H9 (cell line): ENCODE measurements at regions not wholly inside any gene's neighbourhood (a gene's known extent, or its start where the extent isn't known, plus 50 kb on each side); places are given as distances from the start of the nearest gene placed in this dataset.

Experiments used
- DNase-seq: peaks from one replicate; pipeline ENCODE4 v3.0.0-alpha.2; 2017
- H2AFZ ChIP-seq: one replicate; pipeline ENCODE4 v1.6.1; 2013; ENCODE audit warnings: mild to moderate bottlenecking, low read length, control low read depth, moderate library complexity
- H2AK5ac ChIP-seq: 2 replicates; pipeline ENCODE4 v1.6.1; 2013; ENCODE audit warnings: low read length, control low read depth, mixed read lengths; ENCODE audit not compliant: insufficient read length
- H2BK120ac ChIP-seq: one replicate; pipeline ENCODE4 v1.6.1; 2013; ENCODE audit warnings: low read depth, mild to moderate bottlenecking, low read length, control low read depth, inconsistent platforms; ENCODE audit not compliant: poor library complexity, severe bottlenecking
- H2BK12ac ChIP-seq: 2 replicates; pipeline ENCODE4 v1.6.1; 2013; ENCODE audit warnings: low read length, control low read depth, mixed read lengths, low read depth; ENCODE audit not compliant: insufficient read length
- H2BK15ac ChIP-seq: 2 replicates; pipeline ENCODE4 v1.6.1; 2013; ENCODE audit warnings: low read depth, low read length, control low read depth
- H2BK20ac ChIP-seq: one replicate; pipeline ENCODE4 v1.6.1; 2013; ENCODE audit warnings: low read depth, mild to moderate bottlenecking, low read length, control low read depth, inconsistent platforms; ENCODE audit not compliant: poor library complexity, severe bottlenecking
- H2BK5ac ChIP-seq: 2 replicates; pipeline ENCODE4 v1.6.1; 2013; ENCODE audit warnings: low read length, control low read depth, mixed read lengths; ENCODE audit not compliant: insufficient read length
- H3K14ac ChIP-seq: 2 replicates; pipeline ENCODE4 v1.6.1; 2013; ENCODE audit warnings: low read length, control low read depth; ENCODE audit not compliant: insufficient read depth
- H3K18ac ChIP-seq: 2 replicates; pipeline ENCODE4 v1.6.1; 2013; ENCODE audit warnings: low read depth, mild to moderate bottlenecking, mixed read lengths, low read length, control low read depth; ENCODE audit not compliant: insufficient read length
- H3K23ac ChIP-seq: 2 replicates; pipeline ENCODE4 v1.6.1; 2013; ENCODE audit warnings: low read length, control low read depth, mixed read lengths, low read depth; ENCODE audit not compliant: insufficient read length
- H3K23me2 ChIP-seq: 2 replicates; pipeline ENCODE4 v1.6.1; 2013; ENCODE audit warnings: low read depth, mild to moderate bottlenecking, mixed read lengths, low read length, control low read depth; ENCODE audit not compliant: insufficient read length, poor library complexity, severe bottlenecking
- H3K27ac ChIP-seq: 2 replicates; pipeline ENCODE4 v1.5.1; 2013; ENCODE audit warnings: low read length, control low read depth, mixed read lengths, low read depth; ENCODE audit not compliant: insufficient read length
- H3K27me3 ChIP-seq: 2 replicates; pipeline ENCODE4 v1.6.1; 2013; ENCODE audit warnings: low read length, control low read depth, inconsistent platforms; ENCODE audit not compliant: insufficient read depth
- H3K4ac ChIP-seq: 2 replicates; pipeline ENCODE4 v1.6.1; 2013; ENCODE audit warnings: low read depth, mild to moderate bottlenecking, control low read depth, inconsistent platforms, low read length, moderate library complexity
- H3K4me1 ChIP-seq: 2 replicates; pipeline ENCODE4 v1.6.1; 2013; ENCODE audit warnings: low read length, control low read depth, inconsistent platforms; ENCODE audit not compliant: insufficient read depth
- H3K4me2 ChIP-seq: 2 replicates; pipeline ENCODE4 v1.6.1; 2013; ENCODE audit warnings: low read length, control low read depth, mixed read lengths; ENCODE audit not compliant: insufficient read length, insufficient read depth
- H3K56ac ChIP-seq: 2 replicates; pipeline ENCODE4 v1.6.1; 2013; ENCODE audit warnings: low read depth, mild to moderate bottlenecking, mixed read lengths, low read length, control low read depth; ENCODE audit not compliant: insufficient read length
- H3K79me1 ChIP-seq: 2 replicates; pipeline ENCODE4 v1.6.1; 2013; ENCODE audit warnings: low read depth, mild to moderate bottlenecking, moderate library complexity, low read length, control low read depth, inconsistent platforms; ENCODE audit not compliant: insufficient read depth, poor library complexity, severe bottlenecking
- H3K79me2 ChIP-seq: 2 replicates; pipeline ENCODE4 v1.6.1; 2013; ENCODE audit warnings: low read length, control low read depth, inconsistent platforms; ENCODE audit not compliant: insufficient read depth
- H3K9ac ChIP-seq: 2 replicates; pipeline ENCODE4 v1.6.1; 2013; ENCODE audit warnings: low read length, control low read depth, mixed read lengths; ENCODE audit not compliant: insufficient read length; ENCODE audit errors: extremely low read depth
- H3K9me3 ChIP-seq: one replicate; pipeline ENCODE4 v1.6.1; 2013; ENCODE audit warnings: low read depth, low read length, inconsistent platforms; ENCODE audit not compliant: control insufficient read depth
- H3T11ph ChIP-seq: one replicate; pipeline ENCODE4 v1.6.1; 2013; ENCODE audit warnings: mild to moderate bottlenecking, low read length, control low read depth, inconsistent platforms
- H4K20me1 ChIP-seq: one replicate; pipeline ENCODE4 v1.6.1; 2013; ENCODE audit not compliant: control insufficient read depth, insufficient read length, insufficient read depth
- H4K5ac ChIP-seq: 2 replicates; pipeline ENCODE4 v1.6.1; 2013; ENCODE audit warnings: low read depth, mild to moderate bottlenecking, mixed read lengths, low read length, control low read depth; ENCODE audit not compliant: insufficient read length
- H4K8ac ChIP-seq: replicated peaks from 2 replicates; pipeline ENCODE4 v1.6.1; 2013; ENCODE audit warnings: low read length, control low read depth, mixed read lengths, low read depth; ENCODE audit not compliant: insufficient read length
- H4K91ac ChIP-seq: 2 replicates; pipeline ENCODE4 v1.6.1; 2013; ENCODE audit warnings: low read depth, mild to moderate bottlenecking, moderate library complexity, mixed read lengths, low read length, control low read depth; ENCODE audit not compliant: insufficient read length
- H3K27ac Mint-ChIP-seq, 3 experiments: 2 replicates in 2 of 3; 3 replicates in 1 of 3; pipeline ENCODE4 v1.8.0; 2020 to 2021; ENCODE audit warnings: mixed read lengths in 3 of 3, mild to moderate bottlenecking in 1 of 3, moderate library complexity in 1 of 3
- H3K27me3 Mint-ChIP-seq: 2 replicates; pipeline ENCODE4 v1.8.0; 2021; ENCODE audit warnings: low read depth, mild to moderate bottlenecking, moderate library complexity, mixed read lengths
- H3K36me3 Mint-ChIP-seq, 3 experiments: 2 replicates in 2 of 3; 3 replicates in 1 of 3; pipeline ENCODE4 v1.8.0; 2020 to 2021; ENCODE audit warnings: low read depth in 3 of 3, mixed read lengths in 3 of 3; ENCODE audit not compliant: insufficient read depth in 1 of 3
- H3K4me1 Mint-ChIP-seq, 2 experiments: 2 replicates each; pipeline ENCODE4 v1.8.0; 2020; ENCODE audit warnings: mixed read lengths in 2 of 2
- H3K4me3 Mint-ChIP-seq, 2 experiments: 2 replicates in 1 of 2; 3 replicates in 1 of 2; pipeline ENCODE4 v1.8.0; 2020 to 2021; ENCODE audit warnings: mild to moderate bottlenecking in 2 of 2, mixed read lengths in 2 of 2, moderate library complexity in 1 of 2
- H3K9me3 Mint-ChIP-seq, 2 experiments: 2 replicates in 1 of 2; 3 replicates in 1 of 2; pipeline ENCODE4 v1.8.0; 2020; ENCODE audit warnings: mild to moderate bottlenecking in 2 of 2, mixed read lengths in 2 of 2, moderate library complexity in 1 of 2
- WGBS: extraction: QIAGEN DNeasy Blood & Tissue Kit; methylation state at CpG from one replicate; pipeline ENCODE4 v1.1.7; 2013; ENCODE audit warnings: missing lambda C conversion rate, low lambda C conversion rate, mixed read lengths; ENCODE audit not compliant: insufficient read length; ENCODE audit errors: extremely low coverage; 5-methylcytosine and 5-hydroxymethylcytosine counted together
- TF ChIP-seq, protein P1 (sequence below): fragments of 200-600 bp; sonication (generic); conservative IDR thresholded peaks from 3 replicates; pipeline ENCODE4 v1.8.0; 2021; ENCODE audit warnings: antibody characterized with exemption, mild to moderate bottlenecking

DNA sequence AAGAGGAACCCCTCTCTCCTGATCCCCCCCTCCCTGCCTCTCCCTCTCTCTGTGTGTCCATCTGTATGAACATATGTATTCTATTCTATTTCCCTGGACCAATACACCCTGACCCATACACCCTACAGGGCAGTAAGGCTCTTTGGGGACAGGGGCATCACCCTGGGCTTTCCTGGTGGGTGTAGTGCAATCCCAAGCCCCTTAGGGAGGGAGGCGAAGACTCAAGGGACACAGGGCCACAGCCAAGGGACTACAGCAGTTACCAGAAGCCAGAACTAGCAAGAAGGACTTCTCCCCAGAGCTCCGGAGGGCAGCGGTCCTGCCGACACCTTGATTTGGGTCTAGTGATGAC lies 214.2 kb upstream of the RAB6C start:
- Mint-ChIP-seq H3K27me3 (peaks cover 9% of the 10 kb centered on the region), H3K4me1 (peaks cover 2 to 11% of the 10 kb centered on the region in 2 experiments; a peak in 3 of 4 replicates), H3K9me3 (no peaks in the 10 kb centered on the region), H3K27ac (no peak overlapping the region), H3K36me3 (no peaks in the 10 kb centered on the region), H3K4me3 (no peak overlapping the region)
- DNase-seq = no peak
- Histone ChIP-seq H3T11ph (no peak overlapping the region), H3K4me2 (no peak overlapping the region), H2AK5ac (no peak overlapping the region), H2BK20ac (no peak overlapping the region), H4K91ac (no peak overlapping the region), H2BK15ac (no peak overlapping the region), H3K79me1 (no peaks in the 10 kb centered on the region), H4K8ac (no peak overlapping the region), H3K56ac (no peak overlapping the region), H3K23ac (no peak overlapping the region), H3K4ac (no peak overlapping the region), H3K18ac (no peak overlapping the region), H2AFZ (no peak overlapping the region), H3K9me3 (no peaks in the 10 kb centered on the region), H3K14ac (no peak overlapping the region; the same call in 1 of the 2 replicates), H4K5ac (no peak overlapping the region), H2BK120ac (no peak overlapping the region), H3K27me3 (no peaks in the 10 kb centered on the region), H2BK12ac (no peak overlapping the region), H3K27ac (no peak overlapping the region), H3K23me2 (no peaks in the 10 kb centered on the region), H2BK5ac (no peak overlapping the region), H3K4me1 (no peaks in the 10 kb centered on the region), H3K9ac (no peak overlapping the region), H4K20me1 (no peaks in the 10 kb centered on the region), H3K79me2 (no peaks in the 10 kb centered on the region)
- WGBS = no CpG with 5 or more reads among the region's 4 CpGs
- TF ChIP-seq, protein P1, sequence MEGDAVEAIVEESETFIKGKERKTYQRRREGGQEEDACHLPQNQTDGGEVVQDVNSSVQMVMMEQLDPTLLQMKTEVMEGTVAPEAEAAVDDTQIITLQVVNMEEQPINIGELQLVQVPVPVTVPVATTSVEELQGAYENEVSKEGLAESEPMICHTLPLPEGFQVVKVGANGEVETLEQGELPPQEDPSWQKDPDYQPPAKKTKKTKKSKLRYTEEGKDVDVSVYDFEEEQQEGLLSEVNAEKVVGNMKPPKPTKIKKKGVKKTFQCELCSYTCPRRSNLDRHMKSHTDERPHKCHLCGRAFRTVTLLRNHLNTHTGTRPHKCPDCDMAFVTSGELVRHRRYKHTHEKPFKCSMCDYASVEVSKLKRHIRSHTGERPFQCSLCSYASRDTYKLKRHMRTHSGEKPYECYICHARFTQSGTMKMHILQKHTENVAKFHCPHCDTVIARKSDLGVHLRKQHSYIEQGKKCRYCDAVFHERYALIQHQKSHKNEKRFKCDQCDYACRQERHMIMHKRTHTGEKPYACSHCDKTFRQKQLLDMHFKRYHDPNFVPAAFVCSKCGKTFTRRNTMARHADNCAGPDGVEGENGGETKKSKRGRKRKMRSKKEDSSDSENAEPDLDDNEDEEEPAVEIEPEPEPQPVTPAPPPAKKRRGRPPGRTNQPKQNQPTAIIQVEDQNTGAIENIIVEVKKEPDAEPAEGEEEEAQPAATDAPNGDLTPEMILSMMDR = no peak
